Thoracic aorta (tissue), 2 donors: ENCODE measurements at regions not wholly inside any gene's neighbourhood (a gene's known extent, or its start where the extent isn't known, plus 50 kb on each side); places are given as distances from the start of the nearest gene placed in this dataset.

Experiments used
- ATAC-seq: fragments of 150-250 bp; one replicate; pipeline ENCODE4 v1.8.0; 2017; ENCODE audit warnings: low read depth; ENCODE audit not compliant: insufficient number of reproducible peaks, low FRiP score
- DNase-seq: peaks from one replicate; pipeline ENCODE4 v3.0.0-alpha.2; 2020; ENCODE audit warnings: low spot score
- H3K27ac ChIP-seq, 2 donors: fragments of 200-600 bp; sonication (generic); 1 replicate in 1 of 2; 2 replicates in 1 of 2; pipeline ENCODE4 v1.5.1; 2016; ENCODE audit warnings: mild to moderate bottlenecking in 2 of 2, moderate library complexity in 2 of 2
- H3K27me3 ChIP-seq: fragments of 200-600 bp; sonication (generic); replicated peaks from 2 replicates; pipeline ENCODE4 v1.6.0; 2016; ENCODE audit warnings: mild to moderate bottlenecking; ENCODE audit not compliant: insufficient read depth
- H3K36me3 ChIP-seq: fragments of 200-600 bp; sonication (generic); one replicate; pipeline ENCODE4 v1.5.1; 2016
- H3K4me1 ChIP-seq, 2 donors: fragments of 200-600 bp; sonication (generic); 1 replicate in 1 of 2; 2 replicates in 1 of 2; pipeline versions ENCODE4 v1.5.1 to v1.6.0; 2016; ENCODE audit warnings: low read depth in 2 of 2, mild to moderate bottlenecking in 1 of 2; ENCODE audit not compliant: control insufficient read depth in 1 of 2
- H3K4me3 ChIP-seq: fragments of 200-600 bp; sonication (generic); 2 replicates; pipeline ENCODE4 v1.5.1; 2016; ENCODE audit warnings: mild to moderate bottlenecking
- H3K9me3 ChIP-seq: fragments of 200-600 bp; sonication (generic); 2 replicates; pipeline ENCODE4 v1.5.1; 2016
- CTCF ChIP-seq: fragments of 200-600 bp; sonication (generic); IDR thresholded peaks from one replicate; pipeline ENCODE4 v1.5.1; 2019; ENCODE audit warnings: antibody characterized with exemption

GRCh38 chr3:153618176-153618575 lies 456.1 kb downstream of the RAP2B start:
- DNase-seq (no peak), ATAC-seq (no peak)
- no peak overlapping the region for H3K27ac ChIP-seq
- no peaks in the 10 kb centered on the region for H3K36me3 ChIP-seq
- H3K4me3 ChIP-seq, result no peak overlapping the region
- peaks cover 4% of the 10 kb centered on the region for H3K9me3 ChIP-seq
- TF ChIP-seq CTCF, result no peak
- H3K27me3 ChIP-seq, result no peaks in the 10 kb centered on the region
- H3K4me1 ChIP-seq, result no peaks in the 10 kb centered on the region

GRCh38 chr3:153619268-153619667 lies 457.2 kb downstream of the RAP2B start:
- no peaks in the 10 kb centered on the region for H3K4me1 ChIP-seq
- H3K27ac ChIP-seq, result no peak overlapping the region
- DNase-seq (no peak), ATAC-seq (no peak)
- H3K4me3 ChIP-seq, result no peak overlapping the region
- no peak for TF ChIP-seq CTCF
- H3K36me3 ChIP-seq, result no peaks in the 10 kb centered on the region
- H3K9me3 ChIP-seq, result peaks cover 4% of the 10 kb centered on the region
- H3K27me3 ChIP-seq, result no peaks in the 10 kb centered on the region

- ATAC-seq, result no peak
- no peaks in the 10 kb centered on the region for H3K27me3 ChIP-seq
- no peaks in the 10 kb centered on the region for H3K36me3 ChIP-seq
- TF ChIP-seq CTCF, result no peak
- no peaks in the 10 kb centered on the region for H3K4me1 ChIP-seq
- no peak for DNase-seq
- H3K9me3 ChIP-seq, result peaks cover 4% of the 10 kb centered on the region
- no peak overlapping the region for H3K4me3 ChIP-seq
- H3K27ac ChIP-seq, result no peak overlapping the region
Observed at GRCh38 chr3:153621953-153622352, 459.9 kb downstream of the RAP2B start.

GRCh38 chr3:153623834-153624233 lies 461.8 kb downstream of the RAP2B start:
- TF ChIP-seq CTCF, result no peak
- Histone ChIP-seq H3K36me3 (no peaks in the 10 kb centered on the region), H3K27ac (no peak overlapping the region), H3K4me3 (no peak overlapping the region), H3K27me3 (no peaks in the 10 kb centered on the region), H3K9me3 (peaks cover 4% of the 10 kb centered on the region), H3K4me1 (no peaks in the 10 kb centered on the region)
- DNase-seq (no peak), ATAC-seq (no peak)

GRCh38 chr3:153624310-153625030 lies 462.4 kb downstream of the RAP2B start:
- ATAC-seq (no peak), DNase-seq (no peak)
- H3K4me1 ChIP-seq, result no peaks in the 10 kb centered on the region
- H3K27ac ChIP-seq, result no peak overlapping the region
- TF ChIP-seq CTCF, result no peak
- peaks cover 4% of the 10 kb centered on the region for H3K9me3 ChIP-seq
- H3K36me3 ChIP-seq, result no peaks in the 10 kb centered on the region
- H3K27me3 ChIP-seq, result no peaks in the 10 kb centered on the region
- H3K4me3 ChIP-seq, result no peak overlapping the region
